Mesendoderm (in vitro differentiated cells): ENCODE measurements at regions not wholly inside any gene's neighbourhood (a gene's known extent, or its start where the extent isn't known, plus 50 kb on each side); places are given as distances from the start of the nearest gene placed in this dataset.
A peak's percentile ranks its signal among the peaks of the same experiment; 100 is the strongest.

Experiments used
- DNase-seq: peaks from one replicate; pipeline ENCODE4 v3.0.0; 2013
- H2AK5ac ChIP-seq: 2 replicates; pipeline ENCODE4 v1.6.1; 2013; ENCODE audit warnings: low read length, inconsistent platforms
- H2BK120ac ChIP-seq: 2 replicates; pipeline ENCODE4 v1.6.1; 2013; ENCODE audit warnings: low read depth, mild to moderate bottlenecking, low read length, moderate library complexity, mixed read lengths
- H2BK15ac ChIP-seq: replicated peaks from 2 replicates; pipeline ENCODE4 v1.6.1; 2013; ENCODE audit warnings: low read depth, mild to moderate bottlenecking, moderate library complexity
- H2BK5ac ChIP-seq: 2 replicates; pipeline ENCODE4 v1.6.1; 2013; ENCODE audit warnings: low read length, inconsistent platforms
- H3K18ac ChIP-seq: 2 replicates; pipeline ENCODE4 v1.6.1; 2013; ENCODE audit warnings: mild to moderate bottlenecking, low read length, mixed read lengths
- H3K23ac ChIP-seq: one replicate; pipeline ENCODE4 v1.6.1; 2013; ENCODE audit warnings: low read length
- H3K27ac ChIP-seq: 2 replicates; pipeline ENCODE4 v1.5.1; 2013; ENCODE audit warnings: low read depth, mild to moderate bottlenecking, inconsistent platforms, low read length, moderate library complexity
- H3K27me3 ChIP-seq: 2 replicates; pipeline ENCODE4 v1.6.1; 2013; ENCODE audit warnings: low read length, control low read depth, mild to moderate bottlenecking, inconsistent platforms; ENCODE audit not compliant: insufficient read depth, poor library complexity
- H3K36me3 ChIP-seq: 2 replicates; pipeline ENCODE4 v1.6.1; 2013; ENCODE audit warnings: low read length, inconsistent platforms; ENCODE audit not compliant: control insufficient read depth, insufficient read depth
- H3K4ac ChIP-seq: one replicate; pipeline ENCODE4 v1.6.1; 2013; ENCODE audit warnings: low read depth, mild to moderate bottlenecking, low read length, moderate library complexity
- H3K4me1 ChIP-seq: 2 replicates; pipeline ENCODE4 v1.6.1; 2013; ENCODE audit warnings: low read depth, low read length, inconsistent platforms; ENCODE audit not compliant: control insufficient read depth
- H3K4me2 ChIP-seq: 2 replicates; pipeline ENCODE4 v1.6.1; 2013; ENCODE audit warnings: low read length
- H3K4me3 ChIP-seq: 2 replicates; pipeline ENCODE4 v1.5.1; 2013; ENCODE audit warnings: mild to moderate bottlenecking, low read length
- H3K56ac ChIP-seq: one replicate; pipeline ENCODE4 v1.6.1; 2013; ENCODE audit warnings: low read length
- H3K79me1 ChIP-seq: 2 replicates; pipeline ENCODE4 v1.6.1; 2013; ENCODE audit warnings: low read length, inconsistent platforms
- H3K79me2 ChIP-seq: 2 replicates; pipeline ENCODE4 v1.6.1; 2013; ENCODE audit warnings: mild to moderate bottlenecking, low read length; ENCODE audit not compliant: control insufficient read depth, insufficient read depth
- H3K9ac ChIP-seq: 2 replicates; pipeline ENCODE4 v1.6.1; 2013; ENCODE audit warnings: low read length, inconsistent platforms
- H4K5ac ChIP-seq: one replicate; pipeline ENCODE4 v1.6.1; 2013; ENCODE audit warnings: low read length
- H4K8ac ChIP-seq: one replicate; pipeline ENCODE4 v1.6.1; 2013; ENCODE audit warnings: low read depth, mild to moderate bottlenecking, control low read depth, low read length, moderate library complexity
- WGBS: extraction: QIAGEN DNeasy Blood & Tissue Kit; methylation state at CpG from one replicate; pipeline ENCODE4 v1.1.7; 2013; ENCODE audit warnings: low lambda C conversion rate, missing lambda C conversion rate; ENCODE audit not compliant: insufficient coverage; ENCODE audit errors: extremely low coverage; 5-methylcytosine and 5-hydroxymethylcytosine counted together

GRCh38 chr2:8119782-8120505, 561.9 kb upstream of the ID2 start:
- no peak overlapping the region for H2AK5ac ChIP-seq
- no peak overlapping the region for H2BK15ac ChIP-seq
- H2BK5ac ChIP-seq: no peak overlapping the region
- WGBS: no CpG with 5 or more reads among the region's 9 CpGs
- H4K8ac ChIP-seq: no peak overlapping the region
- no peaks in the 10 kb centered on the region for H3K79me2 ChIP-seq
- no peaks in the 10 kb centered on the region for H3K79me1 ChIP-seq
- H3K36me3 ChIP-seq: no peaks in the 10 kb centered on the region
- no peak overlapping the region for H3K4me2 ChIP-seq
- H3K4me1 ChIP-seq: peaks cover 4% of the 10 kb centered on the region
- no peak overlapping the region for H3K56ac ChIP-seq
- H3K4ac ChIP-seq: no peak overlapping the region
- peak; percentile 34 for DNase-seq
- H4K5ac ChIP-seq: no peak overlapping the region
- H3K4me3 ChIP-seq: no peak overlapping the region
- no peak overlapping the region for H3K27ac ChIP-seq
- H3K23ac ChIP-seq: no peak overlapping the region
- no peak overlapping the region for H3K9ac ChIP-seq
- no peak overlapping the region for H2BK120ac ChIP-seq
- no peaks in the 10 kb centered on the region for H3K27me3 ChIP-seq
- peak overlapping the region; percentile 31 for H3K18ac ChIP-seq

GRCh38 chr2:8120506-8120860, 561.4 kb upstream of the ID2 start:
- Histone ChIP-seq H3K9ac (no peak overlapping the region), H2BK15ac (no peak overlapping the region), H3K36me3 (no peaks in the 10 kb centered on the region), H3K4me2 (no peak overlapping the region), H3K79me1 (no peaks in the 10 kb centered on the region), H4K8ac (no peak overlapping the region), H3K4ac (no peak overlapping the region), H3K23ac (no peak overlapping the region), H3K18ac (no peak overlapping the region), H2AK5ac (no peak overlapping the region), H2BK5ac (no peak overlapping the region), H4K5ac (no peak overlapping the region), H3K79me2 (no peaks in the 10 kb centered on the region), H3K27me3 (no peaks in the 10 kb centered on the region), H3K4me1 (peaks cover 4% of the 10 kb centered on the region), H3K4me3 (no peak overlapping the region), H3K27ac (no peak overlapping the region), H2BK120ac (no peak overlapping the region), H3K56ac (no peak overlapping the region)
- no peak for DNase-seq
- WGBS: no CpG with 5 or more reads among the region's 6 CpGs

- H2BK15ac ChIP-seq: no peak overlapping the region
- DNase-seq: no peak
Measured at GRCh38 chr2:8121022-8121825, 560.6 kb upstream of the ID2 start.

GRCh38 chr2:8121826-8122513, 559.9 kb upstream of the ID2 start:
- Histone ChIP-seq H3K18ac (no peak overlapping the region), H3K36me3 (no peaks in the 10 kb centered on the region), H3K23ac (no peak overlapping the region), H3K79me2 (no peaks in the 10 kb centered on the region), H3K27ac (no peak overlapping the region), H2BK120ac (no peak overlapping the region), H3K4me1 (peaks cover 4% of the 10 kb centered on the region), H3K56ac (no peak overlapping the region), H4K8ac (no peak overlapping the region), H3K4me3 (no peak overlapping the region), H3K9ac (no peak overlapping the region), H2BK5ac (no peak overlapping the region), H2AK5ac (no peak overlapping the region), H3K4me2 (no peak overlapping the region), H3K79me1 (no peaks in the 10 kb centered on the region), H4K5ac (no peak overlapping the region), H3K4ac (no peak overlapping the region), H3K27me3 (no peaks in the 10 kb centered on the region), H2BK15ac (no peak overlapping the region)
- DNase-seq: no peak
- no CpG with 5 or more reads among the region's 5 CpGs for WGBS

More at GRCh38 chr2:8121022-8121825, 560.6 kb upstream of the ID2 start:
- no peak overlapping the region for H2BK5ac ChIP-seq
- no peak overlapping the region for H3K4ac ChIP-seq
- no peaks in the 10 kb centered on the region for H3K79me2 ChIP-seq
- H3K18ac ChIP-seq: no peak overlapping the region
- H3K9ac ChIP-seq: no peak overlapping the region
- no peak overlapping the region for H3K4me2 ChIP-seq
- no peaks in the 10 kb centered on the region for H3K79me1 ChIP-seq
- H4K8ac ChIP-seq: no peak overlapping the region
- no peak overlapping the region for H2BK120ac ChIP-seq
- H3K27me3 ChIP-seq: no peaks in the 10 kb centered on the region
- no peak overlapping the region for H3K27ac ChIP-seq
- no CpG with 5 or more reads among the region's 10 CpGs for WGBS
- no peak overlapping the region for H3K4me3 ChIP-seq
- H3K4me1 ChIP-seq: peaks cover 4% of the 10 kb centered on the region
- H3K23ac ChIP-seq: no peak overlapping the region
- no peak overlapping the region for H3K56ac ChIP-seq
- no peaks in the 10 kb centered on the region for H3K36me3 ChIP-seq
- no peak overlapping the region for H4K5ac ChIP-seq
- H2AK5ac ChIP-seq: no peak overlapping the region

GRCh38 chr2:8122520-8122919, 559.3 kb upstream of the ID2 start:
- no peak overlapping the region for H3K9ac ChIP-seq
- H3K4ac ChIP-seq: no peak overlapping the region
- no peak overlapping the region for H3K4me2 ChIP-seq
- no peaks in the 10 kb centered on the region for H3K27me3 ChIP-seq
- H3K36me3 ChIP-seq: no peaks in the 10 kb centered on the region
- no peak overlapping the region for H4K8ac ChIP-seq
- H3K56ac ChIP-seq: no peak overlapping the region
- no peak for DNase-seq
- no peak overlapping the region for H2BK5ac ChIP-seq
- no peak overlapping the region for H3K27ac ChIP-seq
- no peak overlapping the region for H3K18ac ChIP-seq
- H2BK15ac ChIP-seq: no peak overlapping the region
- H4K5ac ChIP-seq: no peak overlapping the region
- H2AK5ac ChIP-seq: no peak overlapping the region
- no CpG with 5 or more reads among the region's 7 CpGs for WGBS
- peaks cover 4% of the 10 kb centered on the region for H3K4me1 ChIP-seq
- H3K4me3 ChIP-seq: no peak overlapping the region
- H2BK120ac ChIP-seq: no peak overlapping the region
- no peaks in the 10 kb centered on the region for H3K79me2 ChIP-seq
- H3K23ac ChIP-seq: no peak overlapping the region
- no peaks in the 10 kb centered on the region for H3K79me1 ChIP-seq
